Spleen (tissue), 7 donors: ENCODE measurements at regions not wholly inside any gene's neighbourhood (a gene's known extent, or its start where the extent isn't known, plus 50 kb on each side); places are given as distances from the start of the nearest gene placed in this dataset.

Experiments used
- CTCF ChIP-seq, 11 experiments: fragments of 200-600 bp in 7 of 11; fragments of 450-650 bp in 4 of 11; sonication (generic) in 4 of 11; IDR thresholded peaks in 8 of 11; conservative IDR thresholded peaks in 3 of 11; 1 replicate in 7 of 11; 2 replicates in 4 of 11; pipeline versions ENCODE4 v1.4.0 to v1.8.0; 2016 to 2021; ENCODE audit warnings: antibody characterized with exemption in 11 of 11, inconsistent platforms in 4 of 11, mild to moderate bottlenecking in 1 of 11
- POLR2A ChIP-seq, 3 donors: fragments of 450-650 bp; IDR thresholded peaks; one replicate each; pipeline ENCODE4 v1.5.1; 2017; ENCODE audit warnings: antibody characterized with exemption in 3 of 3, mild to moderate bottlenecking in 1 of 3
- POLR2AphosphoS5 ChIP-seq, 3 donors: sonication (generic); formaldehyde crosslinking; IDR thresholded peaks; one replicate each; pipeline ENCODE4 v1.5.1; 2017; ENCODE audit warnings: antibody characterized with exemption in 3 of 3
- donor health status: DM: no; HTN: no; CAD: no; lungs with moderate emphysema.
- donor health status: DM: no; HTN: no; CAD: no.
- donor health status: DM: no; HTN: no; CAD: no.

- TF ChIP-seq CTCF (IDR thresholded peaks at IDR 0.05 in 8 of 11, conservative IDR thresholded peaks at IDR 0.05 in 3 of 11) (no peak), POLR2AphosphoS5 (IDR thresholded peaks at IDR 0.05) (no peak), POLR2A (IDR thresholded peaks at IDR 0.05) (no peak)
Observed at GRCh38 chr9:107983762-107984161, 494.2 kb upstream of the KLF4 start.
